K562 (cell line): ENCODE measurements at regions not wholly inside any gene's neighbourhood (a gene's known extent, or its start where the extent isn't known, plus 50 kb on each side); places are given as distances from the start of the nearest gene placed in this dataset.

Source experiments
- BRCA1 ChIP-seq, 2 experiments: fragments of 450-650 bp in 1 of 2; sonication (generic) in 1 of 2; formaldehyde crosslinking in 1 of 2; IDR thresholded peaks; 2 replicates each; pipeline versions ENCODE4 v1.5.0 to v1.6.1; 2017 to 2020; ENCODE audit warnings: mild to moderate bottlenecking in 1 of 2, missing genetic modification reagents in 1 of 2
- CBFA2T3 ChIP-seq: fragments of 450-650 bp; IDR thresholded peaks from 2 replicates; pipeline ENCODE4 v1.6.1; 2017
- ETS1 ChIP-seq: conservative IDR thresholded peaks from 2 replicates; pipeline ENCODE4 v1.6.1; 2011; ENCODE audit warnings: low read depth, mild to moderate bottlenecking, low read length; ENCODE audit not compliant: control insufficient read depth
- FUS ChIP-seq: fragments of 200-400 bp; formaldehyde crosslinking; optimal IDR thresholded peaks from 2 replicates; pipeline ENCODE3; 2017; ENCODE audit warnings: low read depth, low read length
- HOMEZ ChIP-seq: fragments of 250-450 bp; sonication (Bioruptor Pico); IDR thresholded peaks from 2 replicates; pipeline ENCODE4 v1.4.0; 2020; ENCODE audit warnings: mild to moderate bottlenecking, moderate library complexity
- JUND ChIP-seq, 2 experiments: IDR thresholded peaks; 2 replicates in 1 of 2; 3 replicates in 1 of 2; pipeline ENCODE4 v1.6.1; 2011; ENCODE audit warnings: borderline replicate concordance in 2 of 2, low read depth in 2 of 2, low read length in 2 of 2, improper control_type of control experiment in 1 of 2, missing biosample characterization in 1 of 2, missing genetic modification characterization in 1 of 2, missing genetic modification reagents in 1 of 2
- KDM5B ChIP-seq: fragments of 200-600 bp; sonication (generic); IDR thresholded peaks from 2 replicates; pipeline ENCODE4 v1.6.1; 2012; ENCODE audit warnings: low read depth, mild to moderate bottlenecking, moderate library complexity, low read length, control low read depth, inconsistent platforms; ENCODE audit not compliant: insufficient replicate concordance
- LCOR ChIP-seq: sonication (generic); formaldehyde crosslinking; IDR thresholded peaks from 2 replicates; pipeline ENCODE4 v1.8.0; 2022; ENCODE audit warnings: mild to moderate bottlenecking, missing genetic modification reagents
- MAFG ChIP-seq: fragments of 450-650 bp; conservative IDR thresholded peaks from 2 replicates; pipeline ENCODE4 v1.6.1; 2016; ENCODE audit warnings: missing genetic modification characterization, missing compliant biosample characterization
- MITF ChIP-seq: IDR thresholded peaks from 2 replicates; pipeline ENCODE4 v1.6.1; 2014; ENCODE audit warnings: antibody characterized with exemption
- NCOA6 ChIP-seq: fragments of 450-650 bp; IDR thresholded peaks from 2 replicates; pipeline ENCODE4 v1.6.1; 2017; ENCODE audit warnings: mild to moderate bottlenecking
- NUFIP1 ChIP-seq: fragments of 450-650 bp; IDR thresholded peaks from 2 replicates; pipeline ENCODE4 v1.6.1; 2018; ENCODE audit not compliant: partially characterized antibody
- PHF21A ChIP-seq: fragments of 450-650 bp; IDR thresholded peaks from 2 replicates; pipeline ENCODE4 v1.6.1; 2017; ENCODE audit warnings: low read depth, borderline replicate concordance
- SMARCA4 ChIP-seq: fragments of 450-650 bp; IDR thresholded peaks from 2 replicates; pipeline ENCODE4 v1.6.1; 2016
- SP2 ChIP-seq: IDR thresholded peaks from 2 replicates; pipeline ENCODE4 v1.6.1; 2011; ENCODE audit warnings: mild to moderate bottlenecking, low read depth, low read length, moderate library complexity; ENCODE audit not compliant: poor library complexity, severe bottlenecking; ENCODE audit errors: extremely low read depth
- SRF ChIP-seq, 2 experiments: fragments of 250-450, 450-650 bp in 1 of 2; sonication (Bioruptor Pico) in 1 of 2; sonication (generic) in 1 of 2; formaldehyde crosslinking; IDR thresholded peaks; 2 replicates each; pipeline versions ENCODE4 v1.5.0 to v1.5.1; 2020 to 2022; ENCODE audit warnings: mild to moderate bottlenecking in 1 of 2, missing genetic modification reagents in 1 of 2
- TEAD2 ChIP-seq: fragments of 450-650 bp; IDR thresholded peaks from 2 replicates; pipeline ENCODE4 v1.6.1; 2016; ENCODE audit warnings: missing genetic modification characterization, control low read depth, missing compliant biosample characterization
- ZFP1 ChIP-seq: fragments of 450-650 bp; formaldehyde crosslinking; IDR thresholded peaks from 2 replicates; pipeline ENCODE4 v1.4.0; 2020; ENCODE audit warnings: mild to moderate bottlenecking, mixed read lengths
- ZNF146 ChIP-seq: IDR thresholded peaks from one replicate; pipeline ENCODE4 v1.6.1; 2018; ENCODE audit warnings: missing compliant biosample characterization; ENCODE audit not compliant: unreplicated experiment
- ZNF696 ChIP-seq: fragments of 250-450 bp; sonication (Bioruptor Pico); conservative IDR thresholded peaks from 2 replicates; pipeline ENCODE4 v1.4.0; 2020; ENCODE audit warnings: mild to moderate bottlenecking, moderate library complexity
- TF ChIP-seq, protein P1 (sequence below): fragments of 450-650 bp; formaldehyde crosslinking; IDR thresholded peaks from 2 replicates; pipeline ENCODE4 v1.4.0; 2020; ENCODE audit warnings: mild to moderate bottlenecking
- TF ChIP-seq, protein P2 (sequence below): sonication (generic); formaldehyde crosslinking; IDR thresholded peaks from 2 replicates; pipeline ENCODE4 v1.8.0; 2023; ENCODE audit warnings: mild to moderate bottlenecking, missing genetic modification reagents

DNA sequence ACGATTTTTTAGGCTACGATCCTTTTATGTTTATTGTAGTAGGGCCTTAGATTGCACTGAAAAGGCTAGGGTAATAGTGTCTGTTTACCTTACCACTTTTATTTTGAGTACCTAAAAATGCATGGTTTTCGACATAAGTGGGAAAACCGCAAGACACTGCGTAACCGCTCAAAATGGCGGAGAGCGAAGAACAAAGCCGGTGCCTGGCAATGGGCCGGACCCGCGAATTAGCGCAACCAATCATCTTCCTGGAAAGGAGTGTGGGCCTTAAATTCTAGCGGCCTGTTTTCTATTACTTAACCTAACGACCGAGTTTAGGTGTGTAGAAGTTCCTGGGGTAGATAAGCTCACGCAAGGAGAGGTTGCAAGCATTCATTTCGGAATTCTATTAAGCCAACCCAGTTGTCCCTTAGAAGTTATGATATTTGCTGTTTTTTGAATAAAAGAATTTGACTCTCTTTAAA, 118.0 kb downstream of the HFE start (continued):
- TF ChIP-seq, protein P1, sequence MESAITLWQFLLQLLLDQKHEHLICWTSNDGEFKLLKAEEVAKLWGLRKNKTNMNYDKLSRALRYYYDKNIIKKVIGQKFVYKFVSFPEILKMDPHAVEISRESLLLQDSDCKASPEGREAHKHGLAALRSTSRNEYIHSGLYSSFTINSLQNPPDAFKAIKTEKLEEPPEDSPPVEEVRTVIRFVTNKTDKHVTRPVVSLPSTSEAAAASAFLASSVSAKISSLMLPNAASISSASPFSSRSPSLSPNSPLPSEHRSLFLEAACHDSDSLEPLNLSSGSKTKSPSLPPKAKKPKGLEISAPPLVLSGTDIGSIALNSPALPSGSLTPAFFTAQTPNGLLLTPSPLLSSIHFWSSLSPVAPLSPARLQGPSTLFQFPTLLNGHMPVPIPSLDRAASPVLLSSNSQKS (CRISPR knock-in tag): peak; percentile 62; the same call in 1 of the 2 replicates
- TF ChIP-seq ZFP1 (CRISPR knock-in tag): no peak
- TF ChIP-seq SMARCA4: no peak; the same call in 1 of the 2 replicates
- no peak for TF ChIP-seq HOMEZ (CRISPR knock-in tag)
- TF ChIP-seq PHF21A: no peak
- no peak for TF ChIP-seq MAFG (tag)
- TF ChIP-seq JUND (IDR thresholded peaks at IDR 0.05; ENCODE audit: borderline replicate concordance, low read depth, low read length): no peak; the same call in 1 of the 2 replicates
- no peak; the same call in 2 of the 3 replicates for TF ChIP-seq JUND (tag; IDR thresholded peaks at IDR 0.05; ENCODE audit: borderline replicate concordance, low read depth, low read length)
- no peak for TF ChIP-seq KDM5B
- TF ChIP-seq ZNF696: no peak; the same call in 1 of the 2 replicates
- no peak for TF ChIP-seq MITF
- no peak for TF ChIP-seq BRCA1 (IDR thresholded peaks at IDR 0.05)
- TF ChIP-seq BRCA1 (CRISPR knock-in tag; IDR thresholded peaks at IDR 0.05): no peak
- TF ChIP-seq, protein P2, sequence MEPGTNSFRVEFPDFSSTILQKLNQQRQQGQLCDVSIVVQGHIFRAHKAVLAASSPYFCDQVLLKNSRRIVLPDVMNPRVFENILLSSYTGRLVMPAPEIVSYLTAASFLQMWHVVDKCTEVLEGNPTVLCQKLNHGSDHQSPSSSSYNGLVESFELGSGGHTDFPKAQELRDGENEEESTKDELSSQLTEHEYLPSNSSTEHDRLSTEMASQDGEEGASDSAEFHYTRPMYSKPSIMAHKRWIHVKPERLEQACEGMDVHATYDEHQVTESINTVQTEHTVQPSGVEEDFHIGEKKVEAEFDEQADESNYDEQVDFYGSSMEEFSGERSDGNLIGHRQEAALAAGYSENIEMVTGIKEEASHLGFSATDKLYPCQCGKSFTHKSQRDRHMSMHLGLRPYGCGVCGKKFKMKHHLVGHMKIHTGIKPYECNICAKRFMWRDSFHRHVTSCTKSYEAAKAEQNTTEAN (CRISPR knock-in tag): no peak
- peak in 1 of 2 experiments; percentile 83; a peak in 2 of 4 replicates for TF ChIP-seq SRF (CRISPR knock-in tag; IDR thresholded peaks at IDR 0.05)
- TF ChIP-seq SP2: no peak
- no peak for TF ChIP-seq TEAD2 (tag)
- TF ChIP-seq LCOR (CRISPR knock-in tag): no peak
- peak; percentile 29; the same call in 1 of the 2 replicates for TF ChIP-seq ETS1
- TF ChIP-seq NUFIP1: no peak
- TF ChIP-seq CBFA2T3: no peak
- no peak for TF ChIP-seq FUS
- no peak for TF ChIP-seq ZNF146 (CRISPR knock-in tag)
- TF ChIP-seq NCOA6: no peak
